Fibroblast of mammary gland (primary cell): ENCODE measurements at regions not wholly inside any gene's neighbourhood (a gene's known extent, or its start where the extent isn't known, plus 50 kb on each side); places are given as distances from the start of the nearest gene placed in this dataset.

Experiments
- DNase-seq: peaks from one replicate; pipeline ENCODE4 v3.0.0-alpha.2; 2010; ENCODE audit warnings: low read depth
- H3K4me3 ChIP-seq: 2 replicates; pipeline ENCODE4 v1.5.1; 2011; ENCODE audit warnings: low read depth, mild to moderate bottlenecking, low read length, moderate library complexity; ENCODE audit not compliant: control insufficient read depth
- CTCF ChIP-seq: conservative IDR thresholded peaks from 2 replicates; pipeline ENCODE4 v1.5.1; 2011; ENCODE audit warnings: low read depth, low read length, inconsistent platforms; ENCODE audit not compliant: control insufficient read depth, insufficient read depth

DNA sequence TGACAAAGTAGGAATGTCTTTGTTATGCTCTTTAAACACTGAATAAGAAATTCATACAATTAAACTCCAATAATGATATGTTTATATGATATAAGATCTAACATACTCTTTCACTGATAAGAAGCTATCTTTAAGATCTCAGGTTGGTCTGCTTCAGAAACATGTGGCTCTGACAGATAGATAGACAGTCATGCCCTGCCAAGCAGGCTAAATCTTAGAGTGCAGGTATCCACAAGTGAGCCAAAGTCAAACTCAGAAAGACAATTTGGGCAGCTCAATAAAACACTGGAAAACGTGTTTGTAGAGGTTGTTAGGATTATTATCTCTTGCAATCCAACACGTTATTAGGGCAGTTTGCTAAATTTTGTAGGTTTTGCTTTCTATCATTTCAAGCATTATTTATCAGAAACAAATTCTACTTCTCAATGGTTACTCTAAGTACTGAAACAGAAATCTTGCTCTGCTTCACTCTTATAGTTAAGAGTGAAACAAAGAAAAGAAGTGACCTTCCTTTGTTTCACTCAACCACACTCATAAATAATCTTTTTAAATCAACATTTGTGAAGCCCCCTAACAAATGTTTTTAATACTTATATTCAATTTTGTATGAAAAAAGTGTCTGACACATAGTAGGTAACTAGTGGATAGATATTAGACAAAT, 1255.6 kb downstream of the DIAPH3 start:
- no peak for TF ChIP-seq CTCF
- H3K4me3 ChIP-seq, result no peak overlapping the region
- no peak for DNase-seq

DNA sequence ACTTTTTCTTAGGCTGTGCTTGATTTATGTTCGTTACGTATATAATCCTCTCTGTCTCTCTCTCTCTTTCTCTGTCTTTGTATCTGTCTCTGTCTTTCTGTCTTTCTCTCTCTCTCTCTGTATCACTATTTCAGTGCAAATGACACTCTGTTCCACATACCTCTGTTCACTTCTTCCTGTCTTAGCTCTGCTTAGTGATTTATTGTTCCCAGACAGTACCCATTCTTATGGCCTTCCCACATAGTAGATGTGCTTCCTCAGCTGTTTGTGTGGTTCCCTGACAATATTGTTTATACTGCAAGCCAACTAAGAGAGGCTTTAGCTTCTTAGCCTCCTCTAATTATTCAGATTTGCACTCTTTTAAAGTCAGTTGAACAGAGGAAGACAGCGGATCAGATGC, 1244.2 kb downstream of the DIAPH3 start:
- TF ChIP-seq CTCF, result no peak
- no peak overlapping the region for H3K4me3 ChIP-seq
- no peak for DNase-seq

- no peak for DNase-seq
- no peak overlapping the region for H3K4me3 ChIP-seq
- TF ChIP-seq CTCF, result no peak
Observed at GRCh38 chr13:58921129-58921528, 1242.6 kb downstream of the DIAPH3 start.

DNA sequence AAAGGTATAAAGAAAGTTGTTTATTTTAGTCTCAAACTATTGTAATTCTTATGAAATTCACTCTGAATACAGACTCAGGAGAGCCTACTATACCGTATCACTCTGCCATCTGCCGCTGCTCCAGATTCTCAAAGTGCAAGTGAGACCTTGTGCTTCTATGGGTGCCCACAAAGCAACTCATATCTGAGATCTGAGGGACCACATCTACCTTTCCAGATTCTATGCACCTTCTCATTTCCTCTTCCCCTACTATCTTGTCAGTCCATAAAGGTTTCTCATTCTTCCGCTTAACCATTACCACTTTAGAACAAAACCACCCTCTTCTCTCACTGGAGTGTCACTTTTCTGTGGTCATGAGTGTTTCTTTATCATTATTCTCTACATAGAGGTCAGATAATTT, 1236.9 kb downstream of the DIAPH3 start:
- TF ChIP-seq CTCF, result no peak
- no peak for DNase-seq

DNA sequence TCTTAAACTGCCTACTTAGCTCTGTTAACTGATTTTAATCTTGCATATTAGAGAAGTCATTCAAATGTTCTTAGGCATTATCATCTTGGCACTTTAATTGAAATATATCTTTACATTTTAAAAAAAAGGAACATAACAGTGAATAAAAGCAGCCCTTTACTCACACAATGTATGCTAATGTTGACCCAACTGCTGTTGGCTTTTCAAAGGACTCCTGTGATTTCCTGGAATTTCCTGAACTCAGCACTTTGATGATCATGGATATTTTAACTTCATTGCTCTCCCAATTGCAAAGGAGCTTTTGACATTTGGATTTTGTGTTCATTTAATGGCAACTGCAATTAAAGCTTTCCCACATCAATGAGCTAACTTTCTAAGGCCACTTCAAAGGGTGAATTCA, 1230.3 kb downstream of the DIAPH3 start:
- TF ChIP-seq CTCF, result no peak
- no peak for DNase-seq
- no peak overlapping the region for H3K4me3 ChIP-seq

More for the DNA sequence above, 1236.9 kb downstream of the DIAPH3 start:
- no peak overlapping the region for H3K4me3 ChIP-seq

DNA sequence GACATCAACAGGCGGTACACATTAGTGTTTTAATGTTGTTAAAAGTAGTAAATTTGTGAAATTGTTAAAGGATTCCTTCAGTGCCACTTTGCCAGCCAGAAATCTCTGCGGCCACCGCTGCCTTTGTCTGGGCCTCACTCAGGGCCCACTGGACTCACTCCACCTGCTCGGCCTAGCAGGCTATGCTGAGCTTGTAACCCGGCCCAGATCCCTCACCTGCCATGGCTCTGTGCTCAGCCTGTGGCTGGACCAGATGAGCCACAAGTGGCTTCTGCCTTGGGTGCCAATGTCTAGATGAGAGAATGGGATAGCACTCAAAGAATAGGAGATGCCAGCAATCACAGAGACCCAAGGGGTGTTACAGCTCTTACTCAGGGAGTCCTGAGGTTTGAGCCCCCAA, 1228.0 kb downstream of the DIAPH3 start:
- H3K4me3 ChIP-seq, result no peak overlapping the region
- TF ChIP-seq CTCF, result no peak
- DNase-seq, result no peak

- no peak overlapping the region for H3K4me3 ChIP-seq
- TF ChIP-seq CTCF, result no peak
- DNase-seq, result no peak
Observed at GRCh38 chr13:58946274-58946673, 1217.5 kb downstream of the DIAPH3 start.
